Left lung (tissue), 4 donors: ENCODE measurements at regions not wholly inside any gene's neighbourhood (a gene's known extent, or its start where the extent isn't known, plus 50 kb on each side); places are given as distances from the start of the nearest gene placed in this dataset.

ENCODE experiments used
- ATAC-seq: fragments of 200-7000 bp; cut with Tn5 transposase; one replicate; pipeline ENCODE4 v1.9.1; 2020; ENCODE audit warnings: moderate library complexity
- DNase-seq, 4 donors: peaks; one replicate each; pipeline ENCODE4 v3.0.0-alpha.2; 2013 to 2020
- H3K27ac ChIP-seq, 2 donors: fragments of 200-600 bp; sonication (generic) in 1 of 2; one replicate each; pipeline versions ENCODE4 v1.5.0 to v1.8.0; 2020 to 2021
- H3K27me3 ChIP-seq, 2 donors: fragments of 200-600 bp; sonication (generic) in 1 of 2; one replicate each; pipeline versions ENCODE4 v1.5.0 to v1.8.0; 2020 to 2021
- H3K36me3 ChIP-seq, 2 donors: fragments of 200-600 bp; sonication (generic) in 1 of 2; one replicate each; pipeline versions ENCODE4 v1.5.0 to v1.8.0; 2020 to 2021
- H3K4me1 ChIP-seq, 2 donors: fragments of 200-600 bp; one replicate each; pipeline ENCODE4 v1.8.0; 2021
- H3K4me3 ChIP-seq, 2 donors: fragments of 200-600 bp; sonication (generic) in 1 of 2; one replicate each; pipeline versions ENCODE4 v1.5.0 to v1.8.0; 2020 to 2021; ENCODE audit warnings: mild to moderate bottlenecking in 1 of 2
- H3K9me3 ChIP-seq, 2 donors: fragments of 200-600 bp; sonication (generic) in 1 of 2; one replicate each; pipeline versions ENCODE4 v1.5.0 to v1.8.0; 2020 to 2021
- CTCF ChIP-seq, 2 donors: fragments of 200-600 bp; sonication (generic) in 1 of 2; IDR thresholded peaks; one replicate each; pipeline versions ENCODE4 v1.5.0 to v1.8.0; 2021; ENCODE audit warnings: antibody characterized with exemption in 2 of 2
- intact Hi-C, 2 donors: fragments of 100-400 bp; cut with DNase I; formaldehyde crosslinking; loops; one replicate each; pipeline versions ENCODE4 v1.11.2 to v1.14.2; 2022
- donor health status: DM: no; HTN: yes; CAD: no.
- donor health status: DM: no; HTN: no; CAD: no.

- no peaks in the 10 kb centered on the region for H3K4me1 ChIP-seq
- peaks cover 0 to 5% of the 10 kb centered on the region in 2 donors for H3K9me3 ChIP-seq
- DNase-seq (no peak), ATAC-seq (no peak)
- H3K4me3 ChIP-seq: no peak overlapping the region
- H3K36me3 ChIP-seq: no peaks in the 10 kb centered on the region
- TF ChIP-seq CTCF (IDR thresholded peaks at IDR 0.05): no peak
- H3K27ac ChIP-seq: no peak overlapping the region
- intact Hi-C loops: no loop called here
- no peaks in the 10 kb centered on the region for H3K27me3 ChIP-seq
These were observed 173.9 kb downstream of the CALCRL start for GRCh38 chr2:187274146-187274545.

- intact Hi-C loops: no loop called here
- Histone ChIP-seq H3K4me1 (no peaks in the 10 kb centered on the region), H3K27me3 (no peaks in the 10 kb centered on the region), H3K9me3 (no peaks in the 10 kb centered on the region), H3K27ac (no peak overlapping the region), H3K36me3 (no peaks in the 10 kb centered on the region), H3K4me3 (no peak overlapping the region)
- DNase-seq (no peak), ATAC-seq (no peak)
- no peak for TF ChIP-seq CTCF (IDR thresholded peaks at IDR 0.05)
These were observed 175.8 kb downstream of the CALCRL start for GRCh38 chr2:187272255-187272654.

GRCh38 chr2:187271825-187272224 lies 176.2 kb downstream of the CALCRL start:
- Histone ChIP-seq H3K4me3 (no peak overlapping the region), H3K9me3 (no peaks in the 10 kb centered on the region), H3K27ac (no peak overlapping the region), H3K36me3 (no peaks in the 10 kb centered on the region), H3K27me3 (no peaks in the 10 kb centered on the region), H3K4me1 (no peaks in the 10 kb centered on the region)
- DNase-seq (no peak), ATAC-seq (no peak)
- TF ChIP-seq CTCF (IDR thresholded peaks at IDR 0.05): no peak
- intact Hi-C loops: no loop called here

- Histone ChIP-seq H3K27me3 (no peaks in the 10 kb centered on the region), H3K36me3 (no peaks in the 10 kb centered on the region), H3K4me3 (no peak overlapping the region), H3K9me3 (no peaks in the 10 kb centered on the region), H3K4me1 (no peaks in the 10 kb centered on the region), H3K27ac (no peak overlapping the region)
- DNase-seq (no peak), ATAC-seq (no peak)
- intact Hi-C loops: no loop called here
- no peak for TF ChIP-seq CTCF (IDR thresholded peaks at IDR 0.05)
These were observed 181.4 kb downstream of the CALCRL start for GRCh38 chr2:187266645-187267044.

GRCh38 chr2:187266147-187266546 lies 181.9 kb downstream of the CALCRL start:
- no peak for TF ChIP-seq CTCF (IDR thresholded peaks at IDR 0.05)
- intact Hi-C loops: no loop called here
- Histone ChIP-seq H3K9me3 (no peaks in the 10 kb centered on the region), H3K27me3 (no peaks in the 10 kb centered on the region), H3K4me3 (no peak overlapping the region), H3K4me1 (no peaks in the 10 kb centered on the region), H3K36me3 (no peaks in the 10 kb centered on the region), H3K27ac (no peak overlapping the region)
- DNase-seq (no peak), ATAC-seq (no peak)
